MM.1S (cell line): ENCODE measurements at regions not wholly inside any gene's neighbourhood (a gene's known extent, or its start where the extent isn't known, plus 50 kb on each side); places are given as distances from the start of the nearest gene placed in this dataset.

ENCODE experiments used
- EZH2 ChIP-seq: fragments of 300-600 bp; sonication (generic); optimal IDR thresholded peaks from 2 replicates; pipeline ENCODE3; 2017; ENCODE audit warnings: low read depth, mild to moderate bottlenecking, antibody characterized with exemption, low read length, mixed read lengths
- EZH2phosphoT487 ChIP-seq: fragments of 300-600 bp; sonication (generic); IDR thresholded peaks from 2 replicates; pipeline ENCODE4 v1.6.1; 2018; ENCODE audit warnings: antibody characterized with exemption, low read length
- TF ChIP-seq, protein P1 (sequence below): fragments of 300-600 bp; sonication (generic); IDR thresholded peaks from 2 replicates; pipeline ENCODE4 v1.5.1; 2016; ENCODE audit warnings: antibody characterized with exemption, low read length, mixed read lengths

DNA sequence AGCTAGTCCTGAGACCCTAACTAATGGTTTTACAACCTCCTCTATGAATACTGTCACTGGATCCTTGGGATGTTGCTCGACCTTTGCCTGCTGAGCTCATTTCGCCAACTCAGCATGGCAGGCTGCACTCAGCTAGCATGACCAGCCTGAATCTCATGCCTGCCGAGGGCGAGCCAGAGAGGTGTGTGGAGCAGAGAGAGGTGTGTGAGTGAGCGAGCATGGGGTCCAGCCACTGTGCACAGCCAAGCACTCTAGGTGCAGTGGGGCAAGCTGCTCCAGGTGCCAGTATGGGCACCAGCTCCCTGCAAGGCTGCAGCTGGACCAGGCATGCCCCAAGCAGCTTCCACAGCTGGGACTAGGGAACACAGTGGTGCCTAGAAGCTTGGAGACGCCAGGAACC lies 410.9 kb downstream of the PCDH10 start:
- TF ChIP-seq EZH2 (no peak), EZH2phosphoT487 (no peak)
- TF ChIP-seq, protein P1, sequence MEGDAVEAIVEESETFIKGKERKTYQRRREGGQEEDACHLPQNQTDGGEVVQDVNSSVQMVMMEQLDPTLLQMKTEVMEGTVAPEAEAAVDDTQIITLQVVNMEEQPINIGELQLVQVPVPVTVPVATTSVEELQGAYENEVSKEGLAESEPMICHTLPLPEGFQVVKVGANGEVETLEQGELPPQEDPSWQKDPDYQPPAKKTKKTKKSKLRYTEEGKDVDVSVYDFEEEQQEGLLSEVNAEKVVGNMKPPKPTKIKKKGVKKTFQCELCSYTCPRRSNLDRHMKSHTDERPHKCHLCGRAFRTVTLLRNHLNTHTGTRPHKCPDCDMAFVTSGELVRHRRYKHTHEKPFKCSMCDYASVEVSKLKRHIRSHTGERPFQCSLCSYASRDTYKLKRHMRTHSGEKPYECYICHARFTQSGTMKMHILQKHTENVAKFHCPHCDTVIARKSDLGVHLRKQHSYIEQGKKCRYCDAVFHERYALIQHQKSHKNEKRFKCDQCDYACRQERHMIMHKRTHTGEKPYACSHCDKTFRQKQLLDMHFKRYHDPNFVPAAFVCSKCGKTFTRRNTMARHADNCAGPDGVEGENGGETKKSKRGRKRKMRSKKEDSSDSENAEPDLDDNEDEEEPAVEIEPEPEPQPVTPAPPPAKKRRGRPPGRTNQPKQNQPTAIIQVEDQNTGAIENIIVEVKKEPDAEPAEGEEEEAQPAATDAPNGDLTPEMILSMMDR: no peak
